HG03571 (cell line): ENCODE measurements at regions not wholly inside any gene's neighbourhood (a gene's known extent, or its start where the extent isn't known, plus 50 kb on each side); places are given as distances from the start of the nearest gene placed in this dataset.
"Not testable (repeated sequence)": the region's sequence is repeated elsewhere in the genome, so short reads cannot be mapped to it uniquely, and the experiment has no call there.

ENCODE experiments used
- ATAC-seq: cut with Tn5 transposase; IDR thresholded peaks from one replicate; pipeline ENCODE4 v1.9.1; 2021; ENCODE audit not compliant: unreplicated experiment

DNA sequence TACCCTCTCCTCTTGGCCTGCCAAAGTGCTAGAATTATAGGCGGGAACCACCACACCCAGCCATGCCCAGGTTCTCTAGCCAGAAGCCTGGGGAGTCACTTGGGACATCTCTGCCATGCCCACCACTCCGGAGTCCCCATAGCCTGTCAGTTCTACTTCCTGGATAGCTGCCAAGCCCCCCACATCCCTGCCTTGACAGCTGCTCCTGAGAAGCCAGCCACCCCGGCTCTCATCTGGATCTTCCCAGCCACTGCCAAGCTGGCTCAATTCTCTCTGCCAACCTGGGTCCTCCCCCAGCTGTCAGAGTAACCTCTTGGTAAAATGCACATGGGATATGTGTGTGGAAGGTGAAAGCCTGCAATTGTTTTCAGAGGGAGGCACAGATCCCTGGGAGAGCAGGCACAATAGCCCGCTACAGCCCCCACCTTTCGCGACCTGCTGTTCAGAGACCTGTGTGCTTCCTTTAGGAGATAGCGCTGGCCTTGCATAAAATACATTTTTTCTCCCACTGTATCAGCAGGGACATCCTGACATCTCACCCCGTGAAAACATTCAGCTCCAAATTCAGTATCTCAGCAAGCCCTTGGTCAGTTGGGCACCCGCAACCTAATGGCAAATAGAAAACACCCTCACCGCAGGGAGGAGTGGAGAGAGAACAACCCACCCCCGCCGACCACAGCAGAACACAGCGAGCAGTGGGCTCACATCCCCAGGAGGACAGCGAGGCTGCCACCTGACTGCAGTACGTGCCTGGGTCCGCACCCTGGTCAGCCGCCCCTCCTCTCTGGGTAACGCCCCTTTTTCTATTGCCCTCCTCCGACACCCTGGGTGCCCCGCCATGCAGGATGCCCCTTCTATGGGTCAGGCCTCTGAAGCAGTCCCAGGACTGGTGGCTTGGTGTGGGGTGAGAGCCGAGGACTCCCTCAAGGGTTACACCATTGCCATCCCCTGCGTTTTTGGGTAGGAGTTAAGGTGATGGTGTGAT is 1342.2 kb downstream of the BRD1 start:
- no peak for ATAC-seq

- no peak for ATAC-seq
Observed at GRCh38 chr22:48483764-48484528, 1343.7 kb downstream of the BRD1 start.

GRCh38 chr22:48482771-48483170 is 1344.9 kb downstream of the BRD1 start:
- ATAC-seq, result no peak

DNA sequence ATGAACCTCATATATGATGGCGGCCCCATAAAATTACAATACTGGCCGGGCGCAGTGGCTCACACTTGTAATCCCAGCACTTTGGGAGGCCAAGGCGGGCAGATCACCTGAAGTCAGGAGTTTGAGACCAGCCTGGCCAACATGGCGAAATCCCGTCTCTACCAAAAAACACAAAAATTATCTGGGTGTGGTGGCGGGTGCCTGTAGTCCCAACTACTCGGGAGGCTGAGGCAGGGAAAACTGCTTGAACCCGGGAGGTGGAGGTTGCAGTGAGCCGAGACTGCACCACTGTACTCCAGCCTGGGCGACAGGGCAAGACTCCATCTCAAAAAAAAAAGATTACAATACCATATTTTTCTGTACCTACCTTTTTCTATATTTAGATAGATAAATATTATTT is 1345.5 kb downstream of the BRD1 start:
- ATAC-seq, result not testable (repeated sequence)

GRCh38 chr22:48481748-48482147 is 1345.9 kb downstream of the BRD1 start:
- ATAC-seq, result no peak

GRCh38 chr22:48478529-48479265 is 1349.0 kb downstream of the BRD1 start:
- no peak for ATAC-seq

GRCh38 chr22:48478124-48478523 is 1349.5 kb downstream of the BRD1 start:
- ATAC-seq, result no peak

DNA sequence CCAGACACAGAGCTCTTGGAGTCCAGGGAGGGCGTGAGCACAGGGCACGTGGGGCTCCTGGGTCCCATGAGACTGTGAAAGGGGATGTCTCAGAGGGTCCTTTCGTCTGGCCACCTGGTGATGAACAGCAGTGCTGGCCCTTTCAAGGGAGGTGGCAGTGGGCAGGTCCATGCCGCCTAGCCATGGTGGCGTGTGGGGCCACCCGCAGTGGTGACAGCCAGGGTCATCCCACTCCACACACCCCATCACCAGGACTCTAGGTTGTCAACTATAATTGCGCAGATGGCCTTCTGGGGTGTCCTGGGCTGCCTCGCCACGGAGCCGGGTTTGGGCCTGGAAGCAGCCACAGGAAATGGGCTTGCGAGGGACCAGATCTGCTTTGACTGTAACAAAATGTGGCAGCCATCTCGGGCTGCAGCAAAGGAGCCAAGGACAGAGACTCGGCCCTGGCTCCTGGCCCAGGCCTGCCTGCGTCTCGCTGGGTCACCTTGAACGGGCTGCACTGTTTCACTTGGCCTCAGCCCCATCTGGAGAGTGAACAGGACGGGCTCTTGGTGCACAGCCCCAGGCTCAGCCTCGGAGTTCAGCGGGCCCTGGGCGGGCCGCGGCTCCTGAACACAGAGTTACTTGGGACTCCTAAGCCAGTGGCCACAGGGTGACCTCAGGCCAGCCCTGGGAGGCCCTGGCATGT is 1350.5 kb downstream of the BRD1 start:
- no peak for ATAC-seq

DNA sequence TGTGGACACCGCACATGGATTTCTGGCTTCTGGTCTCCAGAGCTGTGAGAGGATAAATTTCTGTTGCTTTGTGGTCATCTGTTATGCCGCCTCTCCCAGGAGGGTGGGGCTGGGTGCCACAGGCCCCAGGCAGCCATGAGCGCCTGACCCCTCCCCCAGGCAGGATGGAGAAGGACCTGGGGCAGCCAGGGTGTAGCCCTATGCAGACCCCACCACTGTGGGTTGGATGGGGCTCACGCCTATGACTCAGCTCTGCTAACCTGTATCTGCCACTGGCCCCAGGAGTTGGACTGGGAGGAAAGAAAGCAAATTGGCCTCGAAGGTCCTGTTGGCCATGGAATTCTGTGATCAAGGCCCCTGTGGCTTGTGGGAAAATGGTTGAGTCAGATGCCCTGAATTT is 1351.1 kb downstream of the BRD1 start:
- no peak for ATAC-seq

GRCh38 chr22:48475661-48476345 is 1351.9 kb downstream of the BRD1 start:
- no peak for ATAC-seq

- ATAC-seq, result no peak
Observed at GRCh38 chr22:48474881-48475280, 1352.8 kb downstream of the BRD1 start.

DNA sequence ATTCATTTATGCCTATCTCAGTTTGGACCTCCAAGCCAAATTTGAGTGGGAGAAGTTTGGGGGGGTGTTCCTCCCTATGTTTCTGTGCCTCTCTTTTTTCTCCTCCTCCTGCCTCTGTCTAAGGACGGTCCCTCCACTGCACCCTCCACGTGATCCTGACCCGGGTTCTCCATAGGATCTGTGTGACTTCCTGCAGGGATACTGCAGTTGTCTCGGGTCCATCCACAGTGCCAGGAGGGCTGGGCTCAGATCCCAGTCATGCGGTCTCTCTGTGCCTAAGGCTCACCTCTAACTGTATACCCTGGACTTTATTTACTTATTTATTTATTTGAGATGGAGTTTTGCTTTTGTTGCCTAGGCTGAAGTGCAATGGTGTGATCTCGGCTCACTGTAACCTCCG is 1354.5 kb downstream of the BRD1 start:
- ATAC-seq, result no peak

- ATAC-seq, result no peak
Observed at GRCh38 chr22:48464246-48464645, 1363.4 kb downstream of the BRD1 start.

- no peak for ATAC-seq
Observed at GRCh38 chr22:48459859-48460823, 1367.5 kb downstream of the BRD1 start.

- no peak for ATAC-seq
Observed at GRCh38 chr22:48459259-48459658, 1368.4 kb downstream of the BRD1 start.

DNA sequence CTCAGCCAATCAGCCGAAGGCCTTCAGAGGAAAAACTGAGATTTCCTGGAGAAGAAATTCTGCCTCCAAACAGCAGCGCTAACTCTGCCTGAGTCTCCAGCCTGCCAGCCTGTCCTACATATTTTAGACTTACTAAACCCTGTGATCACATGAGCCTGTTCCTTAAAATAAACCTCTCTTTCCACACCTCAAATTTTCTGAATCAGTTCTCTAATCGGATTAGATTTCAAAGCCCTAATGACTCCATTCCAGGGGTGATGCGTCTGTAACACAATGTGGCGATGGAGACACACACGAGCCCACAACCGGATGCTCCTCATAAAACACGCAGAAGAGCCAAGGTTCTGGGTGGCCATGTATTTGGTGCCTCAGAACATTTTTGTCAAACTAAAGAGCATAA is 1371.2 kb downstream of the BRD1 start:
- no peak for ATAC-seq

GRCh38 chr22:48453751-48454485 is 1373.8 kb downstream of the BRD1 start:
- no peak for ATAC-seq

- ATAC-seq, result no peak
Observed at GRCh38 chr22:48453171-48453570, 1374.5 kb downstream of the BRD1 start.
